Trophoblast cell (in vitro differentiated cells and primary cell): ENCODE measurements at regions not wholly inside any gene's neighbourhood (a gene's known extent, or its start where the extent isn't known, plus 50 kb on each side); places are given as distances from the start of the nearest gene placed in this dataset.

ENCODE experiments used
- DNase-seq, 2 donors: peaks; one replicate each; pipeline ENCODE4 v3.0.0-alpha.2; 2016
- H2AFZ ChIP-seq: 2 replicates; pipeline ENCODE4 v1.6.1; 2013; ENCODE audit warnings: low read length, moderate library complexity, mild to moderate bottlenecking; ENCODE audit not compliant: insufficient read depth, poor library complexity
- H2AK5ac ChIP-seq: 2 replicates; pipeline ENCODE4 v1.6.1; 2013; ENCODE audit warnings: mild to moderate bottlenecking, low read length
- H2BK120ac ChIP-seq: 2 replicates; pipeline ENCODE4 v1.6.1; 2013; ENCODE audit warnings: low read length, mild to moderate bottlenecking, moderate library complexity; ENCODE audit not compliant: insufficient read depth, poor library complexity
- H2BK12ac ChIP-seq: 2 replicates; pipeline ENCODE4 v1.6.1; 2013; ENCODE audit warnings: mild to moderate bottlenecking, low read length, moderate library complexity
- H2BK5ac ChIP-seq: 2 replicates; pipeline ENCODE4 v1.6.1; 2013; ENCODE audit warnings: low read length, low read depth, moderate library complexity, mild to moderate bottlenecking; ENCODE audit not compliant: poor library complexity
- H3K14ac ChIP-seq: 2 replicates; pipeline ENCODE4 v1.6.1; 2013; ENCODE audit warnings: mild to moderate bottlenecking, low read length
- H3K18ac ChIP-seq: 2 replicates; pipeline ENCODE4 v1.6.1; 2013; ENCODE audit warnings: mild to moderate bottlenecking, low read length
- H3K23ac ChIP-seq: 2 replicates; pipeline ENCODE4 v1.6.1; 2013; ENCODE audit warnings: low read length
- H3K27ac ChIP-seq: 2 replicates; pipeline ENCODE4 v1.5.1; 2013; ENCODE audit warnings: low read depth, mild to moderate bottlenecking, inconsistent platforms, low read length, moderate library complexity
- H3K27me3 ChIP-seq: 2 replicates; pipeline ENCODE4 v1.6.1; 2013; ENCODE audit warnings: inconsistent platforms, mild to moderate bottlenecking, low read length, moderate library complexity; ENCODE audit not compliant: insufficient read depth
- H3K36me3 ChIP-seq, 2 experiments: 1 replicate in 1 of 2; 2 replicates in 1 of 2; pipeline ENCODE4 v1.6.1; 2013; ENCODE audit warnings: low read length in 2 of 2, mild to moderate bottlenecking in 2 of 2, moderate library complexity in 1 of 2; ENCODE audit not compliant: insufficient read depth in 2 of 2, control insufficient read depth in 1 of 2
- H3K4ac ChIP-seq: 2 replicates; pipeline ENCODE4 v1.6.1; 2013; ENCODE audit warnings: low read depth, mild to moderate bottlenecking, low read length, moderate library complexity
- H3K4me1 ChIP-seq, 2 experiments: 1 replicate in 1 of 2; 2 replicates in 1 of 2; pipeline ENCODE4 v1.6.1; 2013; ENCODE audit warnings: low read length in 2 of 2, mild to moderate bottlenecking in 2 of 2, moderate library complexity in 1 of 2; ENCODE audit not compliant: insufficient read depth in 2 of 2, control insufficient read depth in 1 of 2
- H3K4me2 ChIP-seq: 2 replicates; pipeline ENCODE4 v1.6.1; 2013; ENCODE audit warnings: inconsistent platforms, mild to moderate bottlenecking, low read length, moderate library complexity
- H3K4me3 ChIP-seq: 2 replicates; pipeline ENCODE4 v1.5.1; 2013; ENCODE audit warnings: mild to moderate bottlenecking, low read depth, low read length, inconsistent platforms
- H3K79me1 ChIP-seq: one replicate; pipeline ENCODE4 v1.6.1; 2013; ENCODE audit warnings: low read length
- H3K79me2 ChIP-seq: 2 replicates; pipeline ENCODE4 v1.6.1; 2013; ENCODE audit warnings: low read length, mild to moderate bottlenecking; ENCODE audit not compliant: control insufficient read depth, insufficient read depth, poor library complexity
- H3K9ac ChIP-seq: 2 replicates; pipeline ENCODE4 v1.6.1; 2013; ENCODE audit warnings: mild to moderate bottlenecking, low read length
- H3K9me3 ChIP-seq: 2 replicates; pipeline ENCODE4 v1.6.1; 2013; ENCODE audit warnings: low read depth, mild to moderate bottlenecking, control low read depth, inconsistent platforms, low read length; ENCODE audit not compliant: insufficient read depth
- H4K12ac ChIP-seq: 2 replicates; pipeline ENCODE4 v1.6.1; 2013; ENCODE audit warnings: low read depth, mild to moderate bottlenecking, low read length, moderate library complexity
- H4K8ac ChIP-seq: 2 replicates; pipeline ENCODE4 v1.6.1; 2013; ENCODE audit warnings: low read depth, mild to moderate bottlenecking, low read length, moderate library complexity
- H4K91ac ChIP-seq: one replicate; pipeline ENCODE4 v1.6.1; 2013; ENCODE audit warnings: low read depth, mild to moderate bottlenecking, low read length, moderate library complexity
- WGBS: extraction: QIAGEN DNeasy Blood & Tissue Kit; methylation state at CpG from one replicate; pipeline ENCODE4 v1.1.7; 2013; ENCODE audit warnings: missing lambda C conversion rate; ENCODE audit not compliant: insufficient read length, insufficient coverage; ENCODE audit errors: extremely low coverage; 5-methylcytosine and 5-hydroxymethylcytosine counted together

DNA sequence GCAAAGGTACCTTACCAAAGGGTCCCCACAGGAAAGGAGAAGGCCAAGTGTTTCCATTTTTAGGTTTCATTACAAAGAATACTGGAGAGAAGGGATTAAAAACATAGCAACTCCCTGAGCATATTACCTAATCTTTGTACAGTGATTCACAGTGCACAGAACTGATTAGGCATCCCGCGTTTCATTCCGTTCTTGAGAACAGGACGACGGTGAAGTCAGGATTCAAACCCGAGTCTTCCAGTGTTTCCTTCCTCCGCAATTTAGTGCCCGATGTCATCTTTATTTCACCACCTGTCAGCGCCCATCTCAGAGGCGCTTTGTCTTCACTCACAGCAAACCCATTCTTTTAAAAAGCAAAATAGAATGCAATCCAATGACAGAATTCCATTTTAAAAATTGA, 488.5 kb downstream of the EIPR1 start:
- H2AFZ ChIP-seq, result no peak overlapping the region
- no peak overlapping the region for H4K12ac ChIP-seq
- H3K27me3 ChIP-seq, result no peaks in the 10 kb centered on the region
- no peak overlapping the region for H2BK12ac ChIP-seq
- H3K23ac ChIP-seq, result no peak overlapping the region
- H4K91ac ChIP-seq, result no peak overlapping the region
- no peak overlapping the region for H3K4me2 ChIP-seq
- no peak overlapping the region for H3K27ac ChIP-seq
- no peak overlapping the region for H3K14ac ChIP-seq
- H2BK5ac ChIP-seq, result no peak overlapping the region
- H3K79me1 ChIP-seq, result no peaks in the 10 kb centered on the region
- H4K8ac ChIP-seq, result no peak overlapping the region
- no peak overlapping the region for H3K4me3 ChIP-seq
- no CpG with 5 or more reads among the region's 10 CpGs for whole genome bisulfite sequencing
- DNase-seq, result no peak
- H3K79me2 ChIP-seq, result no peaks in the 10 kb centered on the region
- no peak overlapping the region for H3K4ac ChIP-seq
- no peak overlapping the region for H3K18ac ChIP-seq
- H3K36me3 ChIP-seq, result no peaks in the 10 kb centered on the region
- H3K9ac ChIP-seq, result no peak overlapping the region
- no peaks in the 10 kb centered on the region for H3K9me3 ChIP-seq
- H3K4me1 ChIP-seq, result no peaks in the 10 kb centered on the region
- no peak overlapping the region for H2AK5ac ChIP-seq
- H2BK120ac ChIP-seq, result no peak overlapping the region

DNA sequence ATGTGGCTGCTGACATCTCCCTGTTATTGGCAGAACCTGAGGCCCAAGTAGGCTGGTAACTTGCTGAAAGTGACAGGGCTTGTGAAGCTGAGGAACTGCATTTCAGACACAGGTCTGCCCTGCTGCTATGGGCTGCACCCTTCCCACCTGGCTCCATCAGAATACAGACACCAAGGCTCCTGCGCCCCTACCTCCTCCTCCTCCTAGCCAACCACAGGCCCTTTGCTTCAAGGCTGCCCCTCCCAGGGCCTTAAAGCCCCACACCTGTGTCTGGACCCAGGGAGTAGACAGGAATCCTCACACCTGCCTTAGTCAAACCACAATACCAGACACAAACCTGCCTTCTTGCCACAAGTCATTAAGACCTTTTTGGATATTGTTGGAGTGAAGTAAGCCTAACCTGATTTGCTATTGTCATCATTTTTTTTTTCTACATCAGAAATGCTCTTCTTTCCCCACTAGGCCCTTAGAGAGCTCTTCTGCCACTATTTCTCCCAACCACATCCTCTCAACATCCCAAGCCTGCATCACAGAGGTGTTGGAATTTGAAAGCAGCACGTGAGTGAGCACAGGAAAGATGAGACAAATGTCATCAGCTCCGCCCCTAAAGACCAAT, 489.7 kb downstream of the EIPR1 start:
- Histone ChIP-seq H3K4me3 (no peak overlapping the region), H3K4me1 (no peaks in the 10 kb centered on the region), H2BK5ac (no peak overlapping the region), H2AFZ (no peak overlapping the region), H3K79me2 (no peaks in the 10 kb centered on the region), H3K4me2 (no peak overlapping the region), H3K14ac (no peak overlapping the region), H3K18ac (no peak overlapping the region), H3K27me3 (no peaks in the 10 kb centered on the region), H4K91ac (no peak overlapping the region), H3K4ac (no peak overlapping the region), H3K9ac (no peak overlapping the region), H3K79me1 (no peaks in the 10 kb centered on the region), H4K8ac (no peak overlapping the region), H4K12ac (no peak overlapping the region), H3K36me3 (no peaks in the 10 kb centered on the region), H3K9me3 (no peaks in the 10 kb centered on the region), H2BK120ac (no peak overlapping the region), H3K23ac (no peak overlapping the region), H2AK5ac (no peak overlapping the region), H3K27ac (no peak overlapping the region), H2BK12ac (no peak overlapping the region)
- DNase-seq, result no peak
- no CpG with 5 or more reads among the region's 3 CpGs for WGBS

DNA sequence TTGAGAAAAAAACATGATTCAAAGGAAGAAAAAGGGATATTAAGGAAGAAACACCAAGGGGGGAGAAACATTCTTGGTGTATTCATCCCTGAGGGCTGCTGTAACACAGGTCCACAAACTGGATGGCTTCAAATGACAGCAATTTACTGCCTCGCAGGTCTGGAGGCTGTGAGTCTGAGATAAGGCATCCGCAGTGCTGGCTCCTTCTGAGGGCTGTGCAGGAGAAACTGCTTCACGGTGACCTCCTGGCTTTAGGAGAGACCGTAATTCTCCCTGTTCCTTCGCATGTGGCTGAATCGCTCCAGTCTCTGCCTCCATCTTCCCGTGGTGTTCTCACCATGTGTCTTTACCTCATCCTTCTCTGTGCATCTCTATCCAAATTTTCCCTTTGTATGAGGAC, 490.7 kb downstream of the EIPR1 start:
- Histone ChIP-seq H3K79me2 (no peaks in the 10 kb centered on the region), H3K4me2 (no peak overlapping the region), H3K27ac (no peak overlapping the region), H3K79me1 (no peaks in the 10 kb centered on the region), H4K8ac (no peak overlapping the region), H3K27me3 (no peaks in the 10 kb centered on the region), H3K9me3 (peaks cover 2% of the 10 kb centered on the region), H2BK12ac (no peak overlapping the region), H2BK5ac (no peak overlapping the region), H3K4me3 (no peak overlapping the region), H4K12ac (no peak overlapping the region), H3K4me1 (no peaks in the 10 kb centered on the region), H2AK5ac (no peak overlapping the region), H3K36me3 (no peaks in the 10 kb centered on the region), H2BK120ac (no peak overlapping the region), H3K9ac (no peak overlapping the region), H3K14ac (no peak overlapping the region), H4K91ac (no peak overlapping the region), H3K4ac (no peak overlapping the region), H3K18ac (no peak overlapping the region), H3K23ac (no peak overlapping the region), H2AFZ (no peak overlapping the region)
- no CpG with 5 or more reads among the region's 7 CpGs for WGBS
- no peak for DNase-seq

DNA sequence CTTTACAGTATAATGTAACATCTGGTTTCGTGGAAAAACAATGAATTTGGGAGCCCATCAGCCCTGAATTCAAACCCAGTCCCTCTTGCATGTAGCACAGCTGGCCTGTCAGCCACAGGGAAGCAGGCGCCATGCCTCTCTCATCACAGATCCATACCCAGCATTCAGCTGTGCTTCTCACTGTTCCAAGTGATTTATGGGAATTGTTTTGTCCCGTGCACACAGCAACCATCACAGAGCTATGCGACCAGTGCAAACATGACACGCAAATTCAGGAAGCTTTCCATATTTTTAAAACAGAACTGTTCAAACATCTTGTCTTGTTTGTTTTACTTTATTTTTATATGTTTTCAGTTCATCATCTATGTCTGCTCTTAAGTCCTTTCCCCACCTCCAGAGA, 496.1 kb downstream of the EIPR1 start:
- no peaks in the 10 kb centered on the region for H3K27me3 ChIP-seq
- H2BK12ac ChIP-seq, result no peak overlapping the region
- H3K79me1 ChIP-seq, result no peaks in the 10 kb centered on the region
- H3K9me3 ChIP-seq, result peaks cover 17% of the 10 kb centered on the region
- H3K14ac ChIP-seq, result no peak overlapping the region
- H2AFZ ChIP-seq, result no peak overlapping the region
- H3K36me3 ChIP-seq, result no peaks in the 10 kb centered on the region
- no peak overlapping the region for H2BK120ac ChIP-seq
- no peak overlapping the region for H3K23ac ChIP-seq
- H3K4me1 ChIP-seq, result no peaks in the 10 kb centered on the region
- no peak overlapping the region for H3K18ac ChIP-seq
- no peak overlapping the region for H3K4ac ChIP-seq
- no peak overlapping the region for H2BK5ac ChIP-seq
- H3K9ac ChIP-seq, result no peak overlapping the region
- no peak overlapping the region for H3K4me2 ChIP-seq
- WGBS, result no CpG with 5 or more reads among the region's 5 CpGs
- no peaks in the 10 kb centered on the region for H3K79me2 ChIP-seq
- H2AK5ac ChIP-seq, result no peak overlapping the region
- H4K8ac ChIP-seq, result no peak overlapping the region
- no peak overlapping the region for H4K91ac ChIP-seq
- no peak overlapping the region for H3K27ac ChIP-seq
- no peak overlapping the region for H4K12ac ChIP-seq
- no peak overlapping the region for H3K4me3 ChIP-seq
- DNase-seq, result no peak
